Smooth muscle cell (in vitro differentiated cells): ENCODE measurements at regions not wholly inside any gene's neighbourhood (a gene's known extent, or its start where the extent isn't known, plus 50 kb on each side); places are given as distances from the start of the nearest gene placed in this dataset. TPM values are rescaled to one million over a fixed set of nuclear protein-coding genes. Genes with fewer than 3 reads are reported as not detected.

Experiments used
- small RNA-seq: library from RNA; depleted of rRNA; stranded (forward); fragments of <200 nt; gene quantifications from one replicate; pipeline ENCODE3, GENCODE V24; 2014

Small RNA genes in the stretch of these regions (small RNA-seq; reads per million reads assigned to genes)
- not detected for gene AC107399.1
